Osteoblast (primary cell): ENCODE measurements at regions not wholly inside any gene's neighbourhood (a gene's known extent, or its start where the extent isn't known, plus 50 kb on each side); places are given as distances from the start of the nearest gene placed in this dataset.

Experiments used
- DNase-seq: peaks from one replicate; pipeline ENCODE4 v3.0.0; 2011; ENCODE audit warnings: low spot score, mixed read lengths; ENCODE audit not compliant: insufficient read length; ENCODE audit errors: missing footprints
- H2AFZ ChIP-seq: 2 replicates; pipeline ENCODE4 v1.6.0; 2011; ENCODE audit warnings: mild to moderate bottlenecking, low read length
- H3K27ac ChIP-seq: 2 replicates; pipeline ENCODE4 v1.5.1; 2011; ENCODE audit warnings: mild to moderate bottlenecking, low read depth, low read length, moderate library complexity
- H3K27me3 ChIP-seq: 2 replicates; pipeline ENCODE4 v1.6.0; 2012; ENCODE audit warnings: mild to moderate bottlenecking, control low read depth, inconsistent platforms, low read length, moderate library complexity; ENCODE audit not compliant: insufficient read depth
- H3K36me3 ChIP-seq: 2 replicates; pipeline ENCODE4 v1.5.1; 2011; ENCODE audit warnings: mild to moderate bottlenecking, low read length, control low read depth, moderate library complexity; ENCODE audit not compliant: insufficient read depth
- H3K4me1 ChIP-seq: 2 replicates; pipeline ENCODE4 v1.5.1; 2011; ENCODE audit warnings: mild to moderate bottlenecking, low read length, control low read depth, moderate library complexity; ENCODE audit not compliant: insufficient read depth
- H3K4me2 ChIP-seq: 2 replicates; pipeline ENCODE4 v1.6.0; 2011; ENCODE audit warnings: mild to moderate bottlenecking, low read length; ENCODE audit not compliant: insufficient read depth
- H3K4me3 ChIP-seq: fragments of 200-600 bp; sonication (generic); 3 replicates; pipeline ENCODE4 v1.5.1; 2012; ENCODE audit warnings: mild to moderate bottlenecking, low read length, inconsistent platforms; ENCODE audit not compliant: insufficient read depth
- H3K79me2 ChIP-seq: 2 replicates; pipeline ENCODE4 v1.6.0; 2012; ENCODE audit warnings: mild to moderate bottlenecking, low read length, control low read depth, inconsistent platforms; ENCODE audit not compliant: insufficient read depth
- H3K9me3 ChIP-seq: 2 replicates; pipeline ENCODE4 v1.5.1; 2011; ENCODE audit warnings: low read depth, low read length, control low read depth
- H4K20me1 ChIP-seq: 2 replicates; pipeline ENCODE4 v1.6.0; 2012; ENCODE audit warnings: mild to moderate bottlenecking, low read length, control low read depth; ENCODE audit not compliant: insufficient read depth
- CTCF ChIP-seq: IDR thresholded peaks from 2 replicates; pipeline ENCODE4 v1.5.1; 2011; ENCODE audit warnings: mild to moderate bottlenecking, low read depth, low read length, moderate library complexity; ENCODE audit errors: extremely low read depth

GRCh38 chr5:9743507-9743906, 113.4 kb upstream of the TAS2R1 start:
- no peak for TF ChIP-seq CTCF
- Histone ChIP-seq H3K4me3 (no peak overlapping the region), H2AFZ (no peak overlapping the region)

DNA sequence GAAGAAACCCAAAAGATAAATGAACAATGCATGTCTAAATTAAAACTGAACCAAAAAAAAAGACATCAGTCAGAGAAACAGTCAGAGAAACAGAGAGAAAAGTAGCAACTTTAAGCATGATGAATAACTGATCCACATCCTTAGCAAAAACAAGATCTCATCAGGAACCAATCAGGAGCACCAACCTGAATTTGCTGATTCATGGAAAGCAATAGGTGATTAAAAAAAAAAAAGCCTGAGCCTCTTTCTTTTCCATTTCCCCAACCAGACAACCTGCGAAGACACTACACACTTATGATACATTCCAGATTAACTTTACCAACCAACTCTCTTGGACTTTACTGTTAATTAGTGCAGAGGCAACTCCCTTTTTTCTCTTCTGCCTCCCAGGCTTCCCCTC, 112.7 kb upstream of the TAS2R1 start:
- no peak overlapping the region for H3K4me3 ChIP-seq
- DNase-seq = no peak
- H3K27ac ChIP-seq = no peak overlapping the region
- no peak for TF ChIP-seq CTCF
- H2AFZ ChIP-seq = no peak overlapping the region
- H3K4me1 ChIP-seq = no peaks in the 10 kb centered on the region
- H3K4me2 ChIP-seq = no peak overlapping the region
- H3K79me2 ChIP-seq = no peaks in the 10 kb centered on the region
- no peaks in the 10 kb centered on the region for H3K9me3 ChIP-seq
- peaks cover 26% of the 10 kb centered on the region for H3K27me3 ChIP-seq
- H3K36me3 ChIP-seq = no peaks in the 10 kb centered on the region
- no peaks in the 10 kb centered on the region for H4K20me1 ChIP-seq

More at GRCh38 chr5:9743507-9743906, 113.4 kb upstream of the TAS2R1 start:
- H3K79me2 ChIP-seq = no peaks in the 10 kb centered on the region
- no peaks in the 10 kb centered on the region for H3K4me1 ChIP-seq
- DNase-seq = no peak
- no peak overlapping the region for H3K4me2 ChIP-seq
- peaks cover 26% of the 10 kb centered on the region for H3K27me3 ChIP-seq
- H3K27ac ChIP-seq = no peak overlapping the region
- H3K36me3 ChIP-seq = no peaks in the 10 kb centered on the region
- H4K20me1 ChIP-seq = no peaks in the 10 kb centered on the region
- no peaks in the 10 kb centered on the region for H3K9me3 ChIP-seq

GRCh38 chr5:9739135-9739534, 109.0 kb upstream of the TAS2R1 start:
- H3K4me3 ChIP-seq = no peak overlapping the region
- DNase-seq = no peak
- no peak for TF ChIP-seq CTCF
- no peak overlapping the region for H3K4me2 ChIP-seq
- no peaks in the 10 kb centered on the region for H4K20me1 ChIP-seq
- H2AFZ ChIP-seq = no peak overlapping the region
- no peaks in the 10 kb centered on the region for H3K4me1 ChIP-seq
- peaks cover 29% of the 10 kb centered on the region for H3K27me3 ChIP-seq
- H3K79me2 ChIP-seq = no peaks in the 10 kb centered on the region
- H3K36me3 ChIP-seq = no peaks in the 10 kb centered on the region
- H3K27ac ChIP-seq = no peak overlapping the region
- no peaks in the 10 kb centered on the region for H3K9me3 ChIP-seq

DNA sequence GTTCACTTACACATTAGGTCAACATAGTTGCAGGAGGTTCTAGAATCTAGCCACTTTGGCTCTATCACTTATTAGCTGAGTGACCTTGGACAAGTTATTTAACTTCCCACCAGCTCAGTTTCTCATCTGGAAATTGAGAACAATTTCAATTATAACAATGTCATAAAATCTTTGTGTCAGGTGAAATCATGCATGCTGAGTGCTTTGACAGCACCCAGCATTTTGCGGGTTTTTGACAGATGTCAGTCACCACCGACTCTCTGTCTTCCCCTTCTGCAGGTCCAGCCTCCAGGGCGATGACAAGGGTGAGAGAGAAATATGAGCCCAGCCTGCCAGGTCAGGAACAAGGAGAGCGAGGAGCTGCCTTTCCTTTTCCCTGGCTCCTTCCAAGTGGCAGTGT, 107.1 kb upstream of the TAS2R1 start:
- H3K4me3 ChIP-seq = no peak overlapping the region
- DNase-seq = no peak
- H3K27me3 ChIP-seq = peaks cover 25% of the 10 kb centered on the region
- no peak overlapping the region for H2AFZ ChIP-seq
- no peaks in the 10 kb centered on the region for H3K36me3 ChIP-seq
- TF ChIP-seq CTCF = no peak
- no peaks in the 10 kb centered on the region for H3K4me1 ChIP-seq
- no peaks in the 10 kb centered on the region for H4K20me1 ChIP-seq
- no peak overlapping the region for H3K27ac ChIP-seq
- H3K9me3 ChIP-seq = no peaks in the 10 kb centered on the region
- H3K4me2 ChIP-seq = no peak overlapping the region
- no peaks in the 10 kb centered on the region for H3K79me2 ChIP-seq
